ENCODE measurements at regions not wholly inside any gene's neighbourhood (a gene's known extent, or its start where the extent isn't known, plus 50 kb on each side); places are given as distances from the start of the nearest gene placed in this dataset.
"Not testable (repeated sequence)": the region's sequence is repeated elsewhere in the genome, so short reads cannot be mapped to it uniquely, and the experiment has no call there.

DNA sequence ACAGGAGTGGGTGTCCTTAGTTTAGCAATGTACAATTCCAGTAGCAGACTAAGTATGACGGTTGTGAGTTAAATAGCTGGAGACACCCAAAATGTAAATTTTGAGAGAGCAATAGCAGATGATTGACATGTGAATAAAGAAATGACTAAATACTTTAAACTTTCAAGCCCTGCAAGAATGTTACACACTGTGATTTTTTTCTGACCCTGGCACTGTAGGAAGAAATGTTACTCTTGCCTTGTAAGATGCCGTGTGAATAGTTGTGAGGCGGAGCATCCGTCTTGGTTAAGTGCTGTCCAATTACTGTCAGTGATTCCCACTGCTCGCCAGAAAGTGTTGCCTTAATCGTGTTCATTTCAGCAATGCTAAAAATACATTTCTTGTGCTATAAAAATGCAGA is 1248.1 kb downstream of the RAPGEF2 start:
- peak; percentile 56 for DNase-seq (ENCODE audit: low spot score)

DNA sequence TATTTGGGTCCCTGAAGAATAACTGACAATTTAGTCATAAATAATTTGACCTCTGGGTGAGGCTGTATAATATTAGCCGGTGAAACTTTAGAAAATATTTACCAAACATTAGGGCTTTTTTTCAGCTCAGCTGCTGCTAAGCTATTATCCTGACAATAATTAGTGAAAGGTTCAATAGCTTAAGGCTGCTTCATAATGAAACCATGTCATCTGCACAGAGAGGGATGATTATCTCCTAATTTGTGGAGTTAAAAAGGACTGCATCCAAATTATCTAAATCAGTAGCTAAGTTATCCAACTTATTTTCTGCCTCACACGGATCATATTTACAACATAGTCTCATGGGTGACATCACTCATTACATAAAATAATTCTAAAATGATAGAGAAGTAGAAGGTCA is 1249.8 kb downstream of the RAPGEF2 start:
- no peak for DNase-seq (ENCODE audit: low spot score)

DNA sequence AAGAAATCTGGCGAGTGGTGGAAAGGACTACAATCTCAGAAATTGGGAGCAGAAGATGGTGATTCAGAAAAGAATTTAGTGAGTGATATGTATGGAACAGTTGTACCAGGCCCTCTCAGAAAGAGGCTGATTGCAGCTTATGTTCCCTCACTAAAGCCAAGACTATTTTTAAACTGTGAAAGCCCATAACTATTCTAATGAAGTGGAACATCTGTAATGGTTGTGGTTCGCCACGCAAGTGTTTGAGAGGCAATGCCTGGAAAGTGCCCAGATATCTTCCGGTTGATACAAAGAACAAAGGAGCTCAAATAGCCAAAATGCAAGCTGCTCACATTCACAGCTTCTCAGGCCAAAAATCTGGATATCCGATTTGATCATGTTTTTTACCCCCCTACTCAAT is 1250.7 kb downstream of the RAPGEF2 start:
- DNase-seq (ENCODE audit: low spot score) = no peak

DNA sequence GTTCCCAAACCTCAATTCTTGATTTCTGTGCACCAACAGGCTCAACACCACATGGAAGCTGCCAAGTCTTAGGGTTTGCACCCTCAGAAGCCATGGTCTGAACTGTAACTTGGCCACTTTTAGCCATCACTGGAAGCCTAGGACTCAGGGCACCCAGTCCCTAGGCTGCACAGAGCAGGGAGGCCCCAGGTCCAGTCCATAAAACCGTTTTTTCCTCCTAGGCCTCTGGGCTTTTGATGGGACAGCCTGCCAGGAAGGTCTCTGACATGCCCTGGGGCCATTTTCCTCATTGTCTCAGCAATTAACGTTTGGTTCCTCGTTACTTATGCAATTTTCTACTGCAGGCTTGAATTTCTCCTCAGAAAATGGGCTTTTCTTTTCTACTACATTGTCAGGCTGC is 1259.6 kb downstream of the RAPGEF2 start:
- DNase-seq (ENCODE audit: low spot score) = no peak

DNA sequence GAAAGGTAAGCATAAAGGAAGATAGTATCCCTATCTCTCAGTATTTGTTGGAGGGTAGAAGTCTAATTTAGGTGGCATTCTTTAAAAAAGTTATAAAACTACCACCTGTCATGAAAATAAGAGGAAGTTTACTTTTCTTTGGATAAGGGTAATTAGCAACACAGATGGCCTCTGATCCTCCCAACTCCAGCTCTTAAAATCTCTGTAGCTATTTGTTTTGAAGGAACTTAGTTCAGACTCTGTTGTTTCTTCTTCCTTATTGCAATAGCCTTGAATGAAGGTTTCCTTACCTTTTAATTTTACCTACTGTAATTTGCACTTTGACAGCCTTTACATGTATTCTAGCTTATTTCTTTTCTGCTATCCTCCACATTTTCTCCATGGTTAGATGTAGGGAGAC is 1261.3 kb downstream of the RAPGEF2 start:
- no peak for DNase-seq (ENCODE audit: low spot score)

DNA sequence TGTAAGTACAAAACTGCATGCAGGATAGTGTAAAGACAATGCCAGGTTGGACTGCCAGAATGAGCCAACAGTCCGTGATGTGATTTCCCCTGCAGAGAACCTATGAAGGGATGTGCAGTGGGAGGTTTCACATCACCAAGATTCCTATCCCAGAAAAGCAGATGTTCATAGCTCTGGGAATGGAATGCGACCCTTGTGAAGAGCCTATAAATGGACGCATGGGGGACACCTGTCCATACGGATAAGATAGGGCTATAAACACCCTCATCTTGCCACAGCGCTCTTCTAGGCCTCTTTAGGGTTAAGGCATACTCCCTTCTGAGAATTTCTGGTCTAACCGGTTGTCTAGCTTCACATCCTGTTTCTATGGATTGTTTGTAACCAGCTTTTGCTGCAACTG is 1261.8 kb downstream of the RAPGEF2 start:
- DNase-seq (ENCODE audit: low spot score) = not testable (repeated sequence)

DNA sequence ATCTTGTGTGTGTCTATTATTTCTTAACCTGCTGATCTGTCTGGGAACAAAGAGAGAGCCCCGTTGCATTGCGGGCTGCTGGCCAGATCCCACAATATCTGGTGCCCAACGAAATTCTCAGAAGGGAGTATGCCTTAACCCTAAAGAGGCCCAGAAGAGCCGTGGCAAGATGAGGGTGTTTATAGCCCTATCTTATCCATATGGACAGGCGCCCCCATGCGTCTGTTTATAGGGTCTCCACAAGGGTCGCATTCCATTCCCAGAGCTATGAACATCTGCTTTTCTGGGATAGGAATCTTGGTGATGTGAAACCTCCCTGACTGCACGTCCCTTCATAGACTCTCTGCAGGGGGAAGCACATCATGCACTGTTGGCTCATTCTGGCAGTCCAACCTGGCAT is 1262.5 kb downstream of the RAPGEF2 start:
- DNase-seq (ENCODE audit: low spot score) = not testable (repeated sequence)

DNA sequence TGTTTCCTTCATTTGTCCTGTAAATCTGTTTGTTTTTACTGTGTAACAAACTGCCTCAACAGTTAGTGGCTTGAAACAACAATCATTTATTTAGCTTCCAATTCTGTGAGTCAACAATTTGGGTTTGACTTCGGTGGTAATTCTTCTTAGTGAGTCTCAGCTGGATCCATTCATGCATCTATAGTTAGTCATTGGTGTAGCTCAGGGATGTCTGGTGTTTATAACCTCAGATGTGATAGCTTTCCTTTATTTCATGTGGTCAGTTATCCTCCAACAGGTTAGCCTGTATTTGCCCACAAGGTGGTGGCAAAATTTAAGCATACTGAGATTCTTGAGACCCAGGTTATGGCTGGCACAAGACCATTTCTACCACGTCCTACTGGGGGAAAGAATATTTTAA is 1267.2 kb downstream of the RAPGEF2 start:
- DNase-seq (ENCODE audit: low spot score) = no peak

DNA sequence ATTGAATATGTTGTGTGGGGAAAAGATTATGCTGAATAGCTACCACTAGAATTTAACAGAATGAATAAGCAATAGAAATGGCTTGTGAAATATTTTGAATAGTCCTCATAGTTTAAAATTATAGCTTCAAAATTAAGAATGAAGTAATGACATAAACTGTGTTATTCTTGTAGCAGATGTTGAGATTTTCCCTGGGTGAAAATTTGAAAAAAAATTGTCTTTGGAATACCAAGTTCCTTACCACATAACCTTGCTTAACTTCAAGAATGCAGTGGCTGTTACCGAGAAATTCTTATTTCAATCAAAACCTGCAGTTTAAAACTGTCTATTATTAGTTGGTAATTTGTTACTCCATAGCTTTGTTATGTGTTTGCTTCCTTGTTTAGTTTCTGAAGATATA is 1268.6 kb downstream of the RAPGEF2 start:
- DNase-seq (ENCODE audit: low spot score) = no peak

DNA sequence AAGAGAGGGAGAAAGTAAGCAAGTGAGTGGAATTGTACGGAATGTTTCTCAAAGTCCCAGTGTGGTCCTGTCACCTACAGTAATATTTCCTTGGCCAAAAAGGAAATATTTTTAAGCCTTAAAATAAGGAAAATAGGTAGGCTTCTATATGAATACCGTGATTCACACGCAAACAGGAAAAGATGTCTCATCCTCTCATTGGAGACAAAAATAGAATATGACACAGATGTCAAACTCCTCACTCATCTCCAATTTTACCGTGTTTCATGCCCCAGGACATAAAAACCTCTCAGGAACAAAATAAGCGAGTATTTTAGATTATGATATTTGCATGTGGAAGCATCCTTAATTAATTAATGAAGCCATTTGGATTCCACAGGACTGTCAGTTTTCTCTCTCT is 1269.5 kb downstream of the RAPGEF2 start:
- no peak for DNase-seq (ENCODE audit: low spot score)

DNA sequence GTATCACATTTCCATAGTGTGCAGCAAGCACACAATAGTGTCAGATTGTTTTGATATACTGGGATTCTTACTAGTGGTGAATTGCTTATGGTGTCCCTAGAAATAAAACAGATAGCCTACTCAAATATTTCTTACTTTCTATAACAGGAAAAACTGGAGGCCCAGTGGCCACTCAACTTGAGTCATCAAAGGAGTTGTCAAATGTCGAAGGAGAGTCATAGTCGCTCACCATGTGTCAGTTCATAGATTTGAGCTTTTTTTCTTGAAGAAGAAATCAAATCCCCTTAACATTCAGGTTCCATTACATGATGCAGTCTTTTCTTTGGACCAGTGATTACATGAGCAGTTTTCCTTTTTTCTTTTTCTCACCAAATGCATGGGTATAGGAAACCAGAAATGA is 1271.0 kb downstream of the RAPGEF2 start:
- DNase-seq (ENCODE audit: low spot score) = no peak

DNA sequence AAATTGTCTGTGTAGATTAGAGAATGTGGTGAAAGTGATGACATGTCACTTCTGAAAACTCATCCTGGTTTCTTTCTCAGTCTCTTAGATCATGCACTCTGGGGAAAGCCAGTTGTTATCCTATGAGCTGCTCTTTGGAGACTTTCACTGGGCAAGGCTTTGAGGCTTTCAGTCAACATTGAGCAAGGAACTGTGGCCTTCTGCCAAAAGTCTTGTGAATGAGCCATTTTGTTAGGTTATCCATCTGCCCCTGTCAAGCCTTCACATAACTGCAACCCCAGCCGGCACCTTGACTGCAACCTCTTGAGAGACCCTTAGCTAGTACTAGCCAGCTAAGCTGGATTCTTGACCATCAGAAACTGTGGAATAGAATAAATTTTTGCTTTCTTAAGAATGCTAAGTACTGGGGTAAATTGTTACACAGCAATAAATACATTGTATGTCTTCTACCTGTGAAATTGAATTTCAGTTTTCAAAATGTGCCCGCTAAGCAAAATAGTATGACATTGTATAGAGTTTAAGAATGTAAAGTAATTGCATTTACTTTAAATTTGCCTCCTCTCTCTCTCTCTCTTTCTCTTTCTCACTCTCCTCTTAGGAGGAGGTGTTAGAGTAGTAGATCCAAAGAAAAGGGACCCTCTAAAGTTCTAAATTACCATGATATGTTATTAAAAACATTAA is 1273.0 kb downstream of the RAPGEF2 start:
- no peak for DNase-seq (ENCODE audit: low spot score)

DNA sequence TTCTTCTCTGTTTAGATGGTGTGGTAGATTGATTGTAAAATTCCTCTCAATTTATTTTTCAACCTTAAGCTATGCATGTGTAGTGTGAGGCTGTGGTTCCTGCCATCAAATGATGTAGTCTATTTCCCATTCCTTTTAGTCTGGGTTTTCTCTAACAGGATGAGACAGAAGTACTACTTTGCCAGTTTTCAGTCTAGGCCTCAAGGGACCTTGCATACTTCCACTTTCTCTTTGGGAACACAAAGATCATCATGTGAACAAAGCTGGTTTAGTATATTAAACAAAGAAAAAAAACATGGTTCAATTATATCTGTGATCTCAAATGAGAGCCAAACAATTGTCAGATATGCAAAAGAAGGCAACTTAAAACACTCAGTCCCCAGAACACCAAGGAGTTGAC is 1284.0 kb downstream of the RAPGEF2 start:
- DNase-seq (ENCODE audit: low spot score) = no peak

DNA sequence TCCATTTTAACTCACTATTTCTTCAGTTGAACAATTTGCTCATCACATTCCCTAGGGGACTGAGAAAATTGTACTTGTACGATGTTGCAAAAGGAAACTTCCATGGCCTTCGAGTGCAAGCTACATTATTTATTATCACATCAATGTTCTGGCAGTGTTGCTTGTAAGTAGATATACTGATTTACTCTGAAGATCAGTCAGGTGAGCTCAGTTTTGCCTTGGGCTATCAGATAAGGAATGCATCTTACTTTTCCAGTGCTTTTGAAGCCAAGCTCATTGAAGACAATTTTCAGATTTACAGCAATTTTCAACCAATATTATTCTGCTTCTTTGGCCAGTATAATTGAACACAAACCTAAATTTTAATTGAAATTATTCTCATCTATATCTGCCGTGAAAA is 1296.9 kb downstream of the RAPGEF2 start:
- DNase-seq (ENCODE audit: low spot score) = no peak

DNA sequence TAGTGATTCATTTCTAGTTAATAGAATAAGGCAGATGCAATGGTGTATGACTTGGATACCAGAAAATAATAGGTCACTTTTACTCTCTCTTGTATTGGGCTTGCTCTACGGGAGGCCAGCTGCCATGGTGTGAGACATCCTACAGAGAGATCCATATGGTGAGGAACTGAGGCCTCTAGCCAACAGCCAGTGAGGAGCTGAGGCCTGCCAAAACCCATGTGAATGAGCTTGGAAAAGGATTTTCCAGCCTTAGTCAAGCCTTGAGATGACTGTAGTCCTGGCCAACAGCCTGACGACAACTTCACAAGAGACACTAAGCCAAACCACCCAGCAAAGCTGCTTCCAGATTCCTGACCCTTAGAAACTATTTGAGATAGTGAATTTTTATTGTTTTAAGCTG is 1300.2 kb downstream of the RAPGEF2 start:
- DNase-seq (ENCODE audit: low spot score) = no peak

DNA sequence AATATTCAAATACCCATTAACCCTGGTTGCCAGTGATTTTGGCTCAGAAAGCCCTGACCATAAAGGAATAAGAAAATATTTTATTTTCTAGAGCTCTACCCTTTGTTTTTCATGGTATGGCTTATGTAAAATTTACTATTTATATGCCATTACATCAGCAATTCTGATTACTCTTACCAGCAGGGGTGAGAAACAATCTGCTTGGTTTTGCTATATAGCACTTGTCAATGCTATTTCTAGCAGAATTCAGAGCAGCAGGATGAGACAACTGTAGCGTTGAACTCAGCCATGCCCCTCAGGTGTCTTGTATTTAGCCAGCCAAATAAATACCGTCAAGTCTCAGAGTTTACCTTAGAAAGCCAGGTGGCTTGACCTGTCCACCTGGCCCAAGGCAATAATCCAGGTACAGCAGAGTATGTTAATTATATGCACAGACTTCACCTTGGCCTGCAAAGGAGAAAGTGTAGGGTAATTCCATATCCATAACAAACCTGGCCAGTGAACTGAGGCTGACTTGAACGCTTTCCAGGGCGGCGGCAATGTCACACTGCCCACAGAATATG is 1303.5 kb downstream of the RAPGEF2 start:
- no peak for DNase-seq (ENCODE audit: low spot score)

DNA sequence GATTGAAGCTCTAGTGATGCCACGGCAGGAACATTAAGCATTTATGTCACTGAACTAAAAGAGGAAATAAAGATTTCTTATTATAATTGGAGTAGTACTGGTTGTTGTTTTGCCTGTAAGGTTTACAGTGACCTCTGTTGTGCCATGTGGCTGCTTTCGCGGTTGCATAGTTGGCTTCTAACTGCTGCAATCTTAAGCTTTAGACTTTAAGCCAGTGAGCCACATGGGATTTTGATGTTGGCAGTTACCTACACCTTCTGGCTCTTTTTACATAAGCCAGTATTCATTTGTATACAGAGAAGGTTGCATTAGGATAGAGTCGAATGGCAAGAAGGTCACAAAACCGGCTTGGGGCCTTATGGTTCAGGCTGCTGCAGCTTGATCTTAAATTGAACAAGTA is 1311.6 kb downstream of the RAPGEF2 start:
- DNase-seq (ENCODE audit: low spot score) = no peak

DNA sequence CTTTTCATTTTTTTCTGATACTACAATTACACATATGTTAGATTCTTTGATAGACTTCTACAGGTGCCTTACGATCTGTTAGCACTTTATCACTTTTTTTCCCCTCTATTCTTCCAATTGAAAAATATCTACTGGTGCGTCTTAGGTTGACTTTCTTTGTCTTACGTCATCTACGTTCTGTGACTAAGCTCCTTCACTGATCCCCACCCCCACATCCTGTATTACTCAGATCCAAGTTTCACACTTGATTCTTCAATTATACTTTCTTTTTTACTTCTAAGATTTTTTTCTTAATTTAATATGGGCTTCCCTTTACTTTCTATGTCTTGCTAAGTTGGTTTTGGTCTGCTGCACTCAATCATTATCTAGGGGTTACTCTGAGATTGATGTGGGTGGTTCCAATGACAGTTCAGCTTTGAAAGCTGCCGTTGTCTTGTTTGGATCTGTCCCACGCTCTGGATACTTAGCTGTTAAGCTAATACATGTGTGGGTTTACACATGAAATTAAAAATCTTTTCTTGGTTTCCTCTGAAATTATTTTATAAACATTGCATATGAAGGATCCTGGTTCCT is 1321.1 kb downstream of the RAPGEF2 start:
- DNase-seq (ENCODE audit: low spot score) = no peak

DNA sequence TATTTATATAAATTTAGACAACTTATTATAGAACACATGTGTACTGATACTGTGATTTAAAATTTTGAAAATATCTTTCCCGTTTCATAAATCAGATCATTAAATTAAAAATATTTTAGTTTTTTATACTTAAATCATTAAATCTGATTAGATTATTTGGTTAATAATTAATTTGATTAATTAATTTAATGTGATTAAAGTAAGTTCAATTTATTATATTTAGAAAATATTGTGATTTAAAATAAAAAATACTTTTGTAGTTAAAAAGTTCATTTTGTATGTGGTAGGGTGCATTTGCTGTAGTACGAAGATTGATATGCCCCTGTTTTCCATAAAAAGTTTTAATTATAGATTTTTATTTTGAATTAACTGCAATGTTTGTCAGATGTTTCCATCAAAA is 1323.4 kb downstream of the RAPGEF2 start:
- no peak for DNase-seq (ENCODE audit: low spot score)

DNA sequence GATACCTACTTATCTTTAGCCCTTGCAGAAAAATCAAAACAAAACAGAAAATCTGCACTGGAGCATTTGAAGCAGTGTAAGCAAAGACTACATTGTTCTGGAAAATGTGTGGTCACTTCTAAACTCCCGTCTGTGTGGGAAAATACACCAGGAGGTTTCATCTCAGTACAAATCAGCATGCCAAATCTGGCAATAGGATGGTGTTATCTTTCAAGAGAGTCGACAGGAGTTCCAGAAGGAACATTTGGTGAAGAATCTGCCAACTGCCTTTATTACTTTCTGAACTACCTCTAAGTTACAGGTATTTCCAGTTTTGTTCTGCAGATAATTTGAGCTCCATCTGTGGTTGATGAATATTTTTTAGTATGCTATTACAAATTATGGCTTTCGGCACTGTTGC is 1348.0 kb downstream of the RAPGEF2 start:
- DNase-seq (ENCODE audit: low spot score) = no peak

DNA sequence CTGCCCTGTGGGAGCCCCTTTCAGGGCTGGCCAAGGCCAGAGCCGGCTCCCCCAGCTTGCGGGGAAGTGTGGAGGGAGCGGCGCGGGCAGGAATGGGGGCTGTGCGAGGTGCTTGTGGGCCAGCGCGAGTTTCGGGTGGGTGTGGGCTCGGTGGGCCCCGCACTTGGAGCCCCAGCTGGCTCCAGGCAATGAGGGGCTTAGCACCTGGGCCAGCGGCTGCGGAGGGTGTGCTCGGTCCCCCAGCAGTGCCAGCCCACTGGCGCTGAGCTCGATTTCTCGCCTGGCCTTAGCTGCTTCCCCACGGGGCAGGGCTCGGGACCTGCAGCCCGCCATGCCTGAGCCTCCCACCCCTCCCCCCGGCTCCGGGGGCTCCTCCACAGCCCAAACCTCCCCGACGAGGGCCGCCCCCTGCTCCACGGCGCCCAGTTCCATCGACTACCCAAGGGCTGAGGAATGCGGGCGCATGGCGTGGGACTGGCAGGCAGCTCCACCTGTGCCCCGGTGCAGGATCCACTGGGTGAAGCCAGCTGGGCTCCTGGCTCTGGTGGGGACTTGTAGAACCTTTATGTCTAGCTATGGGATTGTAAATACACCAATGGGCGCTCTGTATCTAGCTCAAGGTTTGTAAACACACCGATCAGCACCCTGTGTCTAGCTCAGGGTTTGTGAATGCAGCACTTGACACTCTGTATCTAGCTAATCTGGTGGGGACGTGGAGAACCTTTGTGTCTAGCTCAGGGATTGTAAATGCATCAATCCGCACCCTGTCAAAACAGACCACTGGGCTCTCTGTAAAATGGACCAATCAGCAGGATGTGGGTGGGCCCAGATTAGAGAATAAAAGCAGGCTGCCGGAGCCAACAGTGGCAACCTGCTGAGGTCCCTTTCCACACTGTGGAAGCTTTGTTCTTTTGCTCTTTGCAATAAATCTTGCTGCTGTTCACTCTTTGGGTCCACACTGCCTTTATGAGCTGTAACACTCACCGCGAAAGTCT is 1379.1 kb downstream of the RAPGEF2 start:
- DNase-seq (ENCODE audit: low spot score) = not testable (repeated sequence)

DNA sequence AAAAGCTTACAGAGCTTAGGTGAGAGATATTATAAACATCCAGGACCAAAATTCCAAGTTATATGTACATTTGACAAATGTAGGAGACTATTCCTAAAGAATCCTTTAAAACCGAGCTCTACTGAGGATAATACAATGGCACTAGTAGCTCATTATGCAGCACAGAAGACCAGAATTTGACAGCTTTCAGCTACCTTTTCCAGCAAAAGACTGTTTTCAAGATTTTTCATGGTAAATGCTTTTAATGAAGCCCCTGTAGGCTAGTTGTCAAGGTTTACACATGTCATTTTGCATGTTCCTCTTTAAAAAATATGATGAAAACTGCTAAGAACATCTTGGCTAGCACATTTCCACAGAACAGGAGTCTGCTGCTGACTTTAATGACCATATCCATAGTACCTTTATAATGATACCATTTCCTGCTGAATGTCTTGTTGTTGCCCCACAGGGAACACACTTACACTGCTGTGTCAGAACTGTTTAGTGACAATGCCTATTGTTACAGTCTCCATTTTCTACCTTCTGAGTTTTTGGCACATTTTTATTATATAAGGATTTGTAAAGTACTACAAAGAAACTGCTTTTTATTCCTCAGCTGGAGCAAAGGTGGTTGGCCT is 1382.3 kb downstream of the RAPGEF2 start:
- no peak for DNase-seq (ENCODE audit: low spot score)

Data from putamen (tissue), 1 donor.